ENCODE measurements at regions not wholly inside any gene's neighbourhood (a gene's known extent, or its start where the extent isn't known, plus 50 kb on each side); places are given as distances from the start of the nearest gene placed in this dataset.

GRCh38 chr3:118354556-118354955, 680.1 kb downstream of the IGSF11 start:
- no peak for DNase-seq
- Histone ChIP-seq H3K36me3 (no peaks in the 10 kb centered on the region), H3K4me3 (no peak overlapping the region), H3K27ac (no peak overlapping the region), H3K9me3 (peaks cover 0 to 12% (median 5%) of the 10 kb centered on the region in 3 donors), H3K4me1 (no peaks in the 10 kb centered on the region), H3K27me3 (no peaks in the 10 kb centered on the region)
- TF ChIP-seq CTCF (IDR thresholded peaks at IDR 0.05): no peak
- intact Hi-C loops (cut with DNase I; ENCODE audit: low total_unique reads): no loop called here

GRCh38 chr3:118369892-118370491, 664.7 kb downstream of the IGSF11 start:
- Histone ChIP-seq H3K27ac (no peak overlapping the region), H3K36me3 (no peaks in the 10 kb centered on the region), H3K9me3 (peaks cover 0 to 13% (median 5%) of the 10 kb centered on the region in 3 donors), H3K4me1 (no peaks in the 10 kb centered on the region), H3K27me3 (no peaks in the 10 kb centered on the region), H3K4me3 (no peak overlapping the region)
- no peak for TF ChIP-seq CTCF (IDR thresholded peaks at IDR 0.05)
- intact Hi-C loops (cut with DNase I; ENCODE audit: low total_unique reads): no loop called here
- DNase-seq: no peak

- no peaks in the 10 kb centered on the region for H3K4me1 ChIP-seq
- no peak for TF ChIP-seq CTCF (IDR thresholded peaks at IDR 0.05)
- intact Hi-C loops (cut with DNase I; ENCODE audit: low total_unique reads): no loop called here
- H3K4me3 ChIP-seq: no peak overlapping the region
- H3K9me3 ChIP-seq: no peaks in the 10 kb centered on the region
- DNase-seq: no peak
- no peak overlapping the region for H3K27ac ChIP-seq
- no peaks in the 10 kb centered on the region for H3K36me3 ChIP-seq
- H3K27me3 ChIP-seq: no peaks in the 10 kb centered on the region
Measured at GRCh38 chr3:118380576-118380975, 654.1 kb downstream of the IGSF11 start.

GRCh38 chr3:118396491-118396890, 638.2 kb downstream of the IGSF11 start:
- DNase-seq: no peak
- no peak overlapping the region for H3K4me3 ChIP-seq
- H3K27me3 ChIP-seq: no peaks in the 10 kb centered on the region
- no peaks in the 10 kb centered on the region for H3K4me1 ChIP-seq
- intact Hi-C loops (cut with DNase I; ENCODE audit: low total_unique reads): no loop called here
- H3K36me3 ChIP-seq: no peaks in the 10 kb centered on the region
- H3K9me3 ChIP-seq: no peaks in the 10 kb centered on the region
- no peak for TF ChIP-seq CTCF (IDR thresholded peaks at IDR 0.05)
- H3K27ac ChIP-seq: no peak overlapping the region

- Histone ChIP-seq H3K4me3 (no peak overlapping the region), H3K36me3 (no peaks in the 10 kb centered on the region), H3K27me3 (no peaks in the 10 kb centered on the region), H3K27ac (no peak overlapping the region), H3K4me1 (no peaks in the 10 kb centered on the region), H3K9me3 (no peaks in the 10 kb centered on the region)
- no peak for DNase-seq
- TF ChIP-seq CTCF (IDR thresholded peaks at IDR 0.05): no peak
- intact Hi-C loops (cut with DNase I; ENCODE audit: low total_unique reads): no loop called here
Measured at GRCh38 chr3:118400086-118400485, 634.6 kb downstream of the IGSF11 start.

- no peaks in the 10 kb centered on the region for H3K4me1 ChIP-seq
- no peak for TF ChIP-seq CTCF (IDR thresholded peaks at IDR 0.05)
- no peaks in the 10 kb centered on the region for H3K36me3 ChIP-seq
- intact Hi-C loops (cut with DNase I; ENCODE audit: low total_unique reads): no loop called here
- no peak for DNase-seq
- no peak overlapping the region for H3K4me3 ChIP-seq
- no peaks in the 10 kb centered on the region for H3K9me3 ChIP-seq
- no peak overlapping the region for H3K27ac ChIP-seq
- H3K27me3 ChIP-seq: no peaks in the 10 kb centered on the region
Measured at GRCh38 chr3:118400886-118401285, 633.8 kb downstream of the IGSF11 start.
